ENCODE measurements at regions not wholly inside any gene's neighbourhood (a gene's known extent, or its start where the extent isn't known, plus 50 kb on each side); places are given as distances from the start of the nearest gene placed in this dataset.

DNA sequence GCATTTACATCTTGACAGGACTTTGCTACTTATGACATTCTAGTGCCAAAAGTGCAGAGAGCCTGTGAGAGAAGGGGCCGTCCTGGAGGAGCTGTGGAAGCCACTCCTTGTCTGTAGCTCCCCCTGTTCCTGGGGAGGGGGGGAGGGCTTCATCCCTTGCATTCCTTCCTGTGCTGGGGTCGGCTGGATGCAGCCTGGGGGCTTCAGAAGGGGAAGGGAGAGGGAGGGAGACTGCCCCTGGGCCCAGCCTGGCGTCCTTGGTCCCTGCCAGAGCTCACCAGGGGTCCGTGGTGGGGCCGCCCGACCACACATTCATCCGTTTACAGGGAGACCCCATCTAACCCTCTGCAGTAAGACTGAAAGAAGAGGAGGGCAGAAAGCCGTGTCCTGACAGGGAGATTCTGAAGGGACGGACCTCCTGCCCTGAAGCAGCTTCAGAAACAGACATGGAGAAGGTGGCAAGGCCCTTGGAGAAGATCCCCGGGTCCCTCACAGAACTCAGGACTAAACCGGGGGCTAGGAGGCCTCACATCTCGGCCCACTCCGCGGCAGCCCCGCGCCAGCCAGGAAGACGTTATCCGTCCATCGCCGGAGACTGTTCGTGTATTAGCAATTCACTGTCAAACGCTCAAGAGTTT lies 258.3 kb upstream of the SALL3 start:
- DNase-seq: no peak

DNA sequence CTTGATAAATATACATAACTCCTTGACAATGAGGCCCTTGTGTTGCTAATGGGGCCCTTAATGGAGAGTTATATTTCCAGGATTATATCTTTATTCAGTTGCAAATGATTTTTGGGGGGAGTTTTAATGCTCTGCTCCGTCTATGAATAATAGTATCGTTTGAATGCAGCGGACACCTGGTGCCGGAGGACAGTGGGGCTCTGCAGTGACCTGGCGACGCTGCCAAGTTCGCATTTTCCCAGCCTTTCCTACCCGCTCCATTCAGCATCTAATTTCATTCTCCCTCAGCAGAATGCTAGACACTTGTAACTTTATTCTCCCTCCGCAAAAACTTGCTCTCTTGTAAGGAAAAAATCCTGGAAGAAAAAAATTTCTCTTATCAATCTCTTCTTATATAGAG lies 257.6 kb upstream of the SALL3 start:
- no peak for DNase-seq

DNA sequence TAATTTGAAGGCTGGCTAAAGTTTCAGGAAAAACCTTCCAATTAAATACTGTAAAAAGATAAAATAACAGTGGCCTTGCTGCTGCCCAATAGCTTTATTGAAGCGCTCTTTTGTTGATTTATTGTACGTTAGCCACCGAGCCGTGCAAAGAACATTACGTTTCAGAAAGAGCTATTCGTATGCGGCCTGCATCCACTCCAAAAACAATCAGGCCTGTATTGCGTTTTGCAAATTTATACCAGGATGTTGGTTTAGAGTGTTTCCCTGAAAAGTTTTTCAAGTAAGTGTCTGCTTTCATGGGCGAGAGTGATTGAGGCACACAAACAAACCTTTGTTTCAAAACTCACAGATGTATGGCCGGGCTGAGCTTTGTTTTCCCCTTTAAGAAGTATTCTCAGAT lies 257.2 kb upstream of the SALL3 start:
- no peak for DNase-seq

GRCh38 chr18:78722929-78723710 lies 256.5 kb upstream of the SALL3 start:
- DNase-seq: no peak

DNA sequence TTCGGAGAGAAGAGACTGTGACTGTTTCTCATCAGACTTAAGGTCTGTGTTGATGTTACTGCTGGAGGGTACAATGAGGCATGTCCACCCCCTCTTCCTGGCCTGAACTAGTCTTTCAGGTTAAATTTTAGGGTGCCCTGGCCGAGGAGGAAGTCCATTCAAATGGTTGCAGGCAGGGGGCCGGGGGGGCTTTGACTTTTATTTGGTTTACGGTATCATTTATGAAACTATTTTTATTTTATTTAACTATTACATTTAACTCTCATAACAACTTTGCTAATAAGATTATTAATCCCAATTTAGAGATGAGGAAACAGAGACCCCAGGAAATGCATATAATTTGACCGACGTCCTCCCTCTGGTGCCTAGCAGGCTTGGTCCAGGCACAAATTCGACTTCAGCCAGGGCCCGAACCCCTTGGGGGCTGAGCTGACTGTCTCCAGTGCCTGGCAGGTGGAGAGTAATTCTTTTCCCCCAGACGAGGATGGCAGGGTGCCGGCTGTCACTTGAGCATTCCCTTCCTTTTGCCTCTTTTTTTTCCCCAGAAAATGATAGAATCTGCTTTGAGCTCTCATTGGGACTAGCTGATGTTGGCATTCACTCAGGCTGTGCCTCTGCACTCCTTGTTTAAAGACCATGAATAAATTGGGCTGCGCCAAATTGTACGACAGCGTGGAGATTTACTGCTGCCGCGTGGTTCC lies 255.3 kb upstream of the SALL3 start:
- DNase-seq: no peak

DNA sequence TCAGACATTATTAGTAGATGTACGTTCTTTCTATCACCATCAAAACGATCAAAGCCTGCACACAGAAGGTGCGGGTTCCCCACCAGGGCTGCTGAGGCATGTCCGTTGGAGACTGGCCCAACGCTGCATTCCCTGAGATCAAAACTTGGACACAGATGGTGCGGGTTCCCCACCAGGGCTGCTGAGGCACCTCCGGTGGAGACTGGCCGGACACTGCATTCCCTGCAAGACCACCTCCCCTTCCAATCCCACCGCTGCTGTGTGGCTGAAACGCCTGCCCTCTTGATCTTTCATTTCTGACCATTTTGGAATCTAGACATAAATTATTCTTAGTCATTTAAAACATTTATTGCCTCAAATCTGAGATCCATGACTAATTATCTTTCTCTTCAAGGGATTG lies 254.2 kb upstream of the SALL3 start:
- no peak for DNase-seq

GRCh38 chr18:78726326-78727056 lies 253.1 kb upstream of the SALL3 start:
- DNase-seq: no peak

DNA sequence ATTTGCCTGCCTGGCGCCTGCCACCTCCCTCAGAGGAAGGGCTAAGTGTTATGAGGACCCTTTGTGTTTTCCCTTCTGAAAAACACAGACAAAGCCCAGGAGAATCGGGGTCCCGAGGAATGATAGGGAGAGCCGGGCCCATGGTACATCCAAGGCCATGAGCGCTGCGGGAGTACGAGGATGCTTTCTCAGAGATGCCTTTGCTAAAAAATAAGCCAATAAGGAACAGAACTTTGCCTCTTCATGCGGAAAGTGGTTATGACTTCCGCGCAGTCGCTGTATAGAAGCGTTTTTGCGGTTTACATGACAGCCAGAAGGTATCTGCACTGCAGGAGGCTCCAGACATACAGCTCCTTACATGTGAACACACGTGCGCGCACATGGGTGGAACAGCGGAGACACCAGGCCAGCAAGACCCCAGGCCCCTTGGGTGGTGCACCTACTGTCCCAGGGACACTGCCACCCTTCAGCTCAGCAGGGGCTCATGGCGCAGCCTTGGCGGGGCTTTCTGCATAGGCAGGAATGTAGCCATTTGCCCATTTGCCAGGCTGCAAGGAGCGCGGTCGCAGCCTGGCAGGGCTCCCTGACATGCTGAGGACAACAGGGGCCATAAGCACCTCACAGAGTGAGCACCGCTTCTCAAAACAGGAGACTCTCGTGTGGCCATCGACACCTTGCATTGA lies 252.4 kb upstream of the SALL3 start:
- no peak for DNase-seq

DNA sequence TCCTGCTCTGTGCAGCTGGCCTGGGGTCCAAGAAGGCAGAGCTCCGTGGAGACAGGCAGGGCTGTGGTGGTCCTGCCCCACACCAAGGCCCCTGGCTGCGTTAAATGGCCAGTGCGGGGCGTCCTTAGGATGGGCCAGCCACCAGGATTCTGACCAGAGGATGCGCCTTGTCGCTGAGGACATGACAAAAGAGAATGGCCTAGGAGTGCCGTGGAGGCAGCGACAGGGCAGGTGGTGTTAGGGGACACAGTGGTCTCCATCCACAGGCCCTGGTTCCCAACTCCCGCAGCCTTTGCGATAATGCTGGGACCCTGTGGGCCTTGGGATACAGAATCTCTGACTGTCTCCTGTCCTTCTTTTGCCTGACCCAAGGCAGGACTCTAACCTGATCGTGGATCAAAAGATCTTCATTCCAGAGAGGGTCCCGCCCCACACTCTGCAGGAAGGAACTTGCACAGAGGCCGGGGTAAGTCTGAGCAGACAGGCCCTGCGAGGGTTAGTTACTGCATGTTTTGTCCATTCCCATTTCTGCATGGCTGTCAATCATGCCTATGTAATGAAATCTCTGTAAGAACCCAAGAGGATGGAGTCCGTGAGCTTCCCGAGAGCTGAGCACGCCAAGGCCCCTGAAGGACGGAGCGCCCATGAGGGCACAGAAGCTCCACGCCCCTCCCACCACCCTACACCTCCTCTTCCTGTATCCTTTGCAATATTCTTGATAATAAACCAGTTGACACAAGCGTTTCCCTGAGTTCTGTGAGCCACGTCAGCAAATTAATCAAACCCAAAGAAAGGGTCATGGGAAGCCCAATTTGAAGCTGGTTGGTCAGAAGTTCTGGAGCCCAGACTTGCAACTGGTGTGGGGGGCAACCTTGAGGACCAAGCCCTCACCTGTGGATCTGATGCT lies 251.5 kb upstream of the SALL3 start:
- DNase-seq: no peak

GRCh38 chr18:78728784-78729467 lies 250.7 kb upstream of the SALL3 start:
- no peak for DNase-seq

DNA sequence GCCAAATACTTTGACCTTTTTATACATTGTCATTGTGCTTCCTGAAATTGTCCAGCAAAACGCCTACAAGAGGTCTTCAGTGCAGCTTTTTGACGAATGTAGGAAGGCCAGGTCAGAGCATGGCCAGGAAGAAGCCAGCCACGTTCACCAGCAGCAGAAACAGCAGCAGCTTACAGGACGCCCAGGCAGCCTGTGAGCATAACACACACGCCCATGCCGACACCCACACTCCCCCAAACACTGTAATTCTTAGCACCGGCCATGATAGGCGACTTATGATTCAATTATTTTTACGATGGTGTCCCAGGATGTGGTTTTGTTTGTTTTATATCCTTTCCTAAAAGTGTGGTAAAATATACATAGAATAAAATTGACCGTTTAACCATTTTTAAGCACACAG lies 249.1 kb upstream of the SALL3 start:
- DNase-seq: no peak

- no peak for DNase-seq
Measured at GRCh38 chr18:78731016-78731397, 248.6 kb upstream of the SALL3 start.

- no peak for DNase-seq
Measured at GRCh38 chr18:78731398-78732032, 248.1 kb upstream of the SALL3 start.

DNA sequence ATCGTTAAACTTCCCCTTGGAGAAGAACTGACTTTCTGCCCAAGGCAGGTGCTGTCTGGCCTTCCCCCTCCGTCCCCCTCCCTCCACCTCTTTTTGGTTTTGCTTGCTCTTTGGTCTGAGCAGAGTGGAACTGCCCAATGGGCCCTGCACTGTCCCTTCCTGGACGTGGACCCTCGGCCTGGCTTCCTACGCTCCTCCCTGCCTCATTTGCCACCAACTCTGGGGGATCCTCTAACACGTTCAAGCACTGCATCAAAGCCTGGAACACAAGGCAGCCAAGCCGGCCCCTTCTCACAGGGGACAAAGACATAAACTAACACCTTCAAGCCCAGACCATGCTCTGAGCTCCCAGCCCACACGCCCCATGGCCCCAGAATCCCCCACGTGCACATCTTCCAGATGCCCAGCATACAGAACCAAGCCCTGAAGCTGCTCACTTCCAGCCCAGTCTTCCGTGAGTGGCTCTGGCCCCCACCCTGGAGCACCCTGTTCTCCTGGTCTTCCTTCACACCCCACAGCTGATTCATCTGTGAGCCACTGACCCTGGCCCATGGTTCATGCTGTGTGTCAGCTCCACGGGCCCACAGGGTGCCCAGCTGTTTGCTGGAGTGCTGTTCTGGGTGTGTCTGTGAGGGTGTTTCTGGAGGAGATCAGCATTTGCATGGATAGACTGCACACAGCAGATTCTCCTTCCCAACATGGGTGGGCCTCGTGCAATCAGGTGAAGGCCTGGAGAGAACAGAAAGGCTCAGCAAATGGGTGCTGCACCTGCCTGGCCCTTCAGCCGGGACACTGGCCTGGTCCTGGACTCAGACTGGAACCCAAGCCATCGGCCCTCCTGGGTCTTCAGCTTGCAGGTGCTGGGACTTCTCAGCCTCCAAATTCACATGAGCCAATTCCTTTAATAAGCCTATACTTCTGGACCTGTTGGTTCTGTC lies 247.1 kb upstream of the SALL3 start:
- DNase-seq: no peak

DNA sequence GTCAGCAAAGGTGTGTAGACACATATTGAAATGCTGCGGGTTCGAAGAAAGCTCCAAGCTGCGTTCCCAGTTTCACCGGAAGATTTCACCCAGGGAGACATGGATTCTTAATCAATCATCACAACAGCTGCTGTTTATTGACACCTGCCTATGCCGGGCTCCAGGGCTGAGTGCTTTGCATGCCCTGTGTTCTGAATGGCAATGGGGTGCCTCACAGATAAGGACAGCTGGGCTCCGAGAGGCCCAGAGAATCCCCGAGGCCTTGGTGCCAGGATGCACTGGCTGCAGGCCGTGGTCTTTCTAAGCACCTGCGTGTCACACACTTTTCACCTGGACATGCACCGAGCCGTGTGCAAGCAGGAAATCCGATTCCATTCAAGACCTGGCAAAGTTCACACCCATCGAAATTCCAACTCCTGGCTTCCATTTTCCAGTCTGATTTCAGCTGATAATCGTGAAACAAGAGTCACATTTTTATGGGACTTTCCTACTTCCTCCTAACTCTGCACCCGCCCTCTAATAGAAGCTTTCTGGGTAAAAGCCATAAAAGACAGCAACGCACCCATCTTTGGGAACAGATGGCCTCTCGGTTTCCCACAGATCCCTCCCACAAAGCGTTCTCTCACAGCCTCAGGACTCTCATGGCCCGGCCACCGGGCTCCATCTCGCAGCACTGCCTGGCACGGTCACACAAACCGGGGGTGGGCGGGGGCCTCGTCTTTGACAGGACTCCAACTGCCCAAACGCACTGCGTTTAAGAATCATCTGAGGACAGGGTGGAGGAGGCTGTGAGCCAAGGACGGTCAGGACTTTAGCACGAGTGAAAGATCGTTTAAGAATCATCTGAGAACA lies 245.6 kb upstream of the SALL3 start:
- DNase-seq: no peak

GRCh38 chr18:78734614-78734945 lies 245.0 kb upstream of the SALL3 start:
- no peak for DNase-seq

- DNase-seq: no peak
Measured at GRCh38 chr18:78735131-78736014, 244.2 kb upstream of the SALL3 start.

Data from NCI-H524 (cell line).